IPS-NIHi11 (cell line): ENCODE measurements at regions not wholly inside any gene's neighbourhood (a gene's known extent, or its start where the extent isn't known, plus 50 kb on each side); places are given as distances from the start of the nearest gene placed in this dataset.

Source experiments
- DNase-seq: peaks from one replicate; pipeline ENCODE4 v3.0.0; 2012; ENCODE audit warnings: mixed read lengths, low spot score

GRCh38 chr6:141313986-141314385, 818.7 kb upstream of the GJE1 start:
- no peak for DNase-seq

- no peak for DNase-seq
These were observed 823.4 kb upstream of the GJE1 start for GRCh38 chr6:141309295-141309694.

- DNase-seq, result no peak
These were observed 825.3 kb upstream of the GJE1 start for GRCh38 chr6:141307309-141307998.

- DNase-seq, result no peak
These were observed 828.8 kb upstream of the GJE1 start for GRCh38 chr6:141303907-141304306.

- DNase-seq, result no peak
These were observed 830.9 kb upstream of the GJE1 start for GRCh38 chr6:141301779-141302178.

- DNase-seq, result no peak
These were observed 841.6 kb upstream of the GJE1 start for GRCh38 chr6:141290941-141291721.

- no peak for DNase-seq
These were observed 843.8 kb upstream of the GJE1 start for GRCh38 chr6:141288947-141289346.

- no peak for DNase-seq
These were observed 850.5 kb upstream of the GJE1 start for GRCh38 chr6:141282263-141282662.

GRCh38 chr6:141269684-141270083, 863.0 kb upstream of the GJE1 start:
- DNase-seq, result no peak

- DNase-seq, result no peak
These were observed 865.3 kb upstream of the GJE1 start for GRCh38 chr6:141267420-141267819.

- DNase-seq, result no peak
These were observed 866.7 kb upstream of the GJE1 start for GRCh38 chr6:141265756-141266623.

- no peak for DNase-seq
These were observed 868.6 kb upstream of the GJE1 start for GRCh38 chr6:141264101-141264500.

- no peak for DNase-seq
These were observed 871.1 kb upstream of the GJE1 start for GRCh38 chr6:141261672-141262060.

- no peak for DNase-seq
These were observed 871.6 kb upstream of the GJE1 start for GRCh38 chr6:141261016-141261671.

GRCh38 chr6:141260627-141261015, 872.1 kb upstream of the GJE1 start:
- no peak for DNase-seq

GRCh38 chr6:141259807-141260206, 872.9 kb upstream of the GJE1 start:
- DNase-seq, result no peak

GRCh38 chr6:141259091-141259490, 873.6 kb upstream of the GJE1 start:
- no peak for DNase-seq

GRCh38 chr6:141258516-141258915, 874.2 kb upstream of the GJE1 start:
- no peak for DNase-seq

GRCh38 chr6:141254336-141254735, 878.4 kb upstream of the GJE1 start:
- DNase-seq, result no peak

GRCh38 chr6:141252828-141253608, 879.7 kb upstream of the GJE1 start:
- no peak for DNase-seq

GRCh38 chr6:141251286-141251685, 881.4 kb upstream of the GJE1 start:
- DNase-seq, result no peak
